GM23338 (cell line): ENCODE measurements at regions not wholly inside any gene's neighbourhood (a gene's known extent, or its start where the extent isn't known, plus 50 kb on each side); places are given as distances from the start of the nearest gene placed in this dataset.

Experiments
- ATAC-seq: fragments of 200-7000 bp; cut with Tn5 transposase; 3 replicates; pipeline ENCODE4 v1.9.1; 2020
- DNase-seq: peaks from one replicate; pipeline ENCODE4 v3.0.0-alpha.2; 2015; ENCODE audit warnings: low spot score
- H2AFZ ChIP-seq: fragments of 200-600 bp; sonication (generic); 2 replicates; pipeline ENCODE4 v1.8.0; 2016; ENCODE audit warnings: antibody characterized with exemption, mild to moderate bottlenecking, moderate library complexity
- H3F3A ChIP-seq: fragments of 200-600 bp; sonication (generic); replicated peaks from 2 replicates; pipeline ENCODE4 v1.8.0; 2017; ENCODE audit warnings: antibody characterized with exemption, mixed run types, low read depth
- H3K27ac ChIP-seq: fragments of 200-600 bp; sonication (generic); 2 replicates; pipeline ENCODE4 v1.6.1; 2016; ENCODE audit warnings: low read depth
- H3K27me3 ChIP-seq: fragments of 200-600 bp; sonication (generic); 2 replicates; pipeline ENCODE4 v1.8.0; 2016; ENCODE audit warnings: mild to moderate bottlenecking, mixed run types, moderate library complexity; ENCODE audit not compliant: insufficient read depth
- H3K36me3 ChIP-seq: fragments of 200-600 bp; sonication (generic); 2 replicates; pipeline ENCODE4 v1.8.0; 2016; ENCODE audit warnings: mild to moderate bottlenecking; ENCODE audit not compliant: insufficient read depth
- H3K4me1 ChIP-seq: fragments of 200-600 bp; sonication (generic); 2 replicates; pipeline ENCODE4 v1.8.0; 2016; ENCODE audit warnings: mild to moderate bottlenecking, moderate library complexity; ENCODE audit not compliant: insufficient read depth
- H3K4me2 ChIP-seq: fragments of 200-600 bp; sonication (generic); 2 replicates; pipeline ENCODE4 v1.7.1; 2017; ENCODE audit warnings: mixed run types
- H3K4me3 ChIP-seq: fragments of 200-600 bp; sonication (generic); 2 replicates; pipeline ENCODE4 v1.6.1; 2016; ENCODE audit warnings: mixed run types
- H3K79me2 ChIP-seq: fragments of 200-600 bp; sonication (generic); replicated peaks from 2 replicates; pipeline ENCODE4 v1.8.0; 2017; ENCODE audit warnings: mild to moderate bottlenecking; ENCODE audit not compliant: insufficient read depth
- H3K9me2 ChIP-seq: fragments of 200-600 bp; sonication (generic); 2 replicates; pipeline ENCODE4 v1.8.0; 2017; ENCODE audit not compliant: insufficient read depth
- H4K20me1 ChIP-seq: fragments of 200-600 bp; sonication (generic); replicated peaks from 2 replicates; pipeline ENCODE4 v1.8.0; 2017; ENCODE audit warnings: mild to moderate bottlenecking; ENCODE audit not compliant: insufficient read depth
- H3K27ac Mint-ChIP-seq: 2 replicates; pipeline ENCODE4 v1.8.0; 2020; ENCODE audit warnings: inconsistent platforms, mild to moderate bottlenecking, moderate library complexity, mixed read lengths
- H3K27me3 Mint-ChIP-seq: 3 replicates; pipeline ENCODE4 v1.8.0; 2022; ENCODE audit warnings: low read depth, mild to moderate bottlenecking, moderate library complexity, mixed read lengths, inconsistent platforms; ENCODE audit not compliant: insufficient read depth, poor library complexity
- H3K36me3 Mint-ChIP-seq: 3 replicates; pipeline ENCODE4 v1.8.0; 2021; ENCODE audit warnings: low read depth, mild to moderate bottlenecking, inconsistent platforms, moderate library complexity, mixed read lengths
- H3K4me1 Mint-ChIP-seq: 3 replicates; pipeline ENCODE4 v1.8.0; 2020; ENCODE audit warnings: mild to moderate bottlenecking, inconsistent platforms, mixed read lengths
- H3K4me3 Mint-ChIP-seq: 3 replicates; pipeline ENCODE4 v1.8.0; 2021; ENCODE audit warnings: moderate library complexity, mild to moderate bottlenecking, inconsistent platforms, mixed read lengths
- H3K9me3 Mint-ChIP-seq: 3 replicates; pipeline ENCODE4 v1.8.0; 2020; ENCODE audit warnings: moderate library complexity, mild to moderate bottlenecking, inconsistent platforms, mixed read lengths
- CREB1 ChIP-seq: fragments of 250-450 bp; sonication (Bioruptor Pico); IDR thresholded peaks from 2 replicates; pipeline ENCODE4 v1.5.0; 2020; ENCODE audit warnings: low read depth, mild to moderate bottlenecking, moderate library complexity
- CTCF ChIP-seq, 2 experiments: fragments of 200-600 bp in 1 of 2; sonication (generic) in 1 of 2; conservative IDR thresholded peaks; 2 replicates each; pipeline versions ENCODE4 v1.5.1 to v1.6.1; 2016 to 2017; ENCODE audit warnings: antibody characterized with exemption in 2 of 2, low read depth in 2 of 2, mild to moderate bottlenecking in 2 of 2, moderate library complexity in 1 of 2
- EZH2phosphoT487 ChIP-seq: fragments of 200-600 bp; sonication (generic); IDR thresholded peaks from one replicate; pipeline ENCODE4 v1.8.1; 2018; ENCODE audit warnings: antibody characterized with exemption; ENCODE audit not compliant: unreplicated experiment
- JUNB ChIP-seq: IDR thresholded peaks from one replicate; pipeline ENCODE4 v1.6.1; 2016; ENCODE audit warnings: antibody characterized with exemption; ENCODE audit not compliant: unreplicated experiment
- REST ChIP-seq: IDR thresholded peaks from one replicate; pipeline ENCODE4 v1.6.1; 2018; ENCODE audit warnings: antibody characterized with exemption; ENCODE audit not compliant: unreplicated experiment
- ZNF114 ChIP-seq: fragments of 250-450 bp; sonication (Bioruptor Pico); IDR thresholded peaks from 2 replicates; pipeline ENCODE4 v1.5.0; 2020; ENCODE audit warnings: mild to moderate bottlenecking, moderate library complexity
- ZNF331 ChIP-seq: fragments of 250-450 bp; sonication (Bioruptor Pico); IDR thresholded peaks from 2 replicates; pipeline ENCODE4 v1.5.0; 2020; ENCODE audit warnings: low read depth, mild to moderate bottlenecking, moderate library complexity
- ZNF462 ChIP-seq: fragments of 250-450 bp; sonication (Bioruptor Pico); IDR thresholded peaks from 2 replicates; pipeline ENCODE4 v1.5.0; 2020; ENCODE audit warnings: mild to moderate bottlenecking, moderate library complexity
- TF ChIP-seq, protein P1 (sequence below): IDR thresholded peaks from 2 replicates; pipeline ENCODE4 v1.6.1; 2016; ENCODE audit warnings: antibody characterized with exemption

- no peak overlapping the region for H3K27ac Mint-ChIP-seq
- no peaks in the 10 kb centered on the region; the same call in 2 of the 3 replicates for H3K4me1 Mint-ChIP-seq
- H3K4me2 ChIP-seq, result no peak overlapping the region
- no peak overlapping the region for H3K27ac ChIP-seq
- no peaks in the 10 kb centered on the region for H3K4me1 ChIP-seq
- H3K4me3 Mint-ChIP-seq, result no peak overlapping the region
- no peak overlapping the region for H2AFZ ChIP-seq
- no peaks in the 10 kb centered on the region for H4K20me1 ChIP-seq
- H3K27me3 Mint-ChIP-seq, result peaks cover 9% of the 10 kb centered on the region
- TF ChIP-seq ZNF462 (CRISPR knock-in tag) (no peak), JUNB (no peak), EZH2phosphoT487 (no peak), ZNF331 (no peak), ZNF114 (CRISPR knock-in tag) (no peak), CTCF (conservative IDR thresholded peaks at IDR 0.05; ENCODE audit: low read depth in 2 of 2) (no peak), REST (no peak), CREB1 (CRISPR knock-in tag) (no peak)
- TF ChIP-seq, protein P1, sequence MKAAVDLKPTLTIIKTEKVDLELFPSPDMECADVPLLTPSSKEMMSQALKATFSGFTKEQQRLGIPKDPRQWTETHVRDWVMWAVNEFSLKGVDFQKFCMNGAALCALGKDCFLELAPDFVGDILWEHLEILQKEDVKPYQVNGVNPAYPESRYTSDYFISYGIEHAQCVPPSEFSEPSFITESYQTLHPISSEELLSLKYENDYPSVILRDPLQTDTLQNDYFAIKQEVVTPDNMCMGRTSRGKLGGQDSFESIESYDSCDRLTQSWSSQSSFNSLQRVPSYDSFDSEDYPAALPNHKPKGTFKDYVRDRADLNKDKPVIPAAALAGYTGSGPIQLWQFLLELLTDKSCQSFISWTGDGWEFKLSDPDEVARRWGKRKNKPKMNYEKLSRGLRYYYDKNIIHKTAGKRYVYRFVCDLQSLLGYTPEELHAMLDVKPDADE, result no peak
- no peaks in the 10 kb centered on the region for H3K79me2 ChIP-seq
- no peaks in the 10 kb centered on the region for H3K9me2 ChIP-seq
- DNase-seq, result no peak
- no peaks in the 10 kb centered on the region; the same call in 1 of the 3 replicates for H3K36me3 Mint-ChIP-seq
- H3K4me3 ChIP-seq, result no peak overlapping the region
- no peaks in the 10 kb centered on the region for H3K36me3 ChIP-seq
- H3K27me3 ChIP-seq, result no peaks in the 10 kb centered on the region
- peaks cover 7% of the 10 kb centered on the region; the same call in 1 of the 3 replicates for H3K9me3 Mint-ChIP-seq
- no peaks in the 10 kb centered on the region for H3F3A ChIP-seq
- no peak for ATAC-seq
These were observed 637.8 kb downstream of the BCOR start for GRCh38 chrX:39459952-39460351.
